ENCODE measurements at regions not wholly inside any gene's neighbourhood (a gene's known extent, or its start where the extent isn't known, plus 50 kb on each side); places are given as distances from the start of the nearest gene placed in this dataset.
A peak's percentile ranks its signal among the peaks of the same experiment; 100 is the strongest.

GRCh38 chr3:103847081-103848062 is 1412.6 kb downstream of the ZPLD1 start:
- no peak for ATAC-seq

GRCh38 chr3:103851793-103852192 is 1417.0 kb downstream of the ZPLD1 start:
- ATAC-seq (no peak), FAIRE-seq (no peak), DNase-seq (ENCODE audit: low read depth in 1 of 2, low spot score in 1 of 2) (no peak)
- TF ChIP-seq ESRRA (IDR thresholded peaks at IDR 0.05; ENCODE audit: borderline replicate concordance, low read length) (no peak), SREBF2 (IDR thresholded peaks at IDR 0.05) (no peak), FOSB (CRISPR knock-in tag; IDR thresholded peaks at IDR 0.05) (no peak)
- no peaks in the 10 kb centered on the region for H3K9me3 ChIP-seq
- ChIA-PET CTCF (no interaction called here), POLR2A (no interaction called here)
- H3K4me3 ChIP-seq, result no peak overlapping the region
- H3K4me2 ChIP-seq, result no peak overlapping the region
- H3K4me1 ChIP-seq, result no peaks in the 10 kb centered on the region
- H3K27ac ChIP-seq, result no peak overlapping the region

More at GRCh38 chr3:103847081-103848062, 1412.6 kb downstream of the ZPLD1 start:
- Histone ChIP-seq H3K9me3 (no peaks in the 10 kb centered on the region), H3K4me3 (no peak overlapping the region), H3K27ac (no peak overlapping the region), H3K4me1 (no peaks in the 10 kb centered on the region), H3K4me2 (no peak overlapping the region)
- DNase-seq (ENCODE audit: low read depth in 1 of 2, low spot score in 1 of 2) (no peak), FAIRE-seq (no peak)
- 25% methylated on average over 8 of the region's 8 CpGs for WGBS (ENCODE audit: missing lambda C conversion rate)
- ChIA-PET POLR2A (no interaction called here), CTCF (no interaction called here)
- TF ChIP-seq MAFK (IDR thresholded peaks at IDR 0.05; ENCODE audit: partially characterized antibody) (peak; percentile 14), ATOH8 (CRISPR knock-in tag; IDR thresholded peaks at IDR 0.05; ENCODE audit: low read depth) (no peak)

- TF ChIP-seq FOXS1 (CRISPR knock-in tag; IDR thresholded peaks at IDR 0.05) (no peak), MYC (IDR thresholded peaks at IDR 0.05; ENCODE audit: borderline replicate concordance, low read length) (no peak), RFX5 (IDR thresholded peaks at IDR 0.05) (no peak), PBX3 (IDR thresholded peaks at IDR 0.05) (no peak), FOSL2 (IDR thresholded peaks at IDR 0.05) (no peak), FOSL2 (CRISPR knock-in tag; IDR thresholded peaks at IDR 0.05) (no peak)
- TF ChIP-seq, protein P1, sequence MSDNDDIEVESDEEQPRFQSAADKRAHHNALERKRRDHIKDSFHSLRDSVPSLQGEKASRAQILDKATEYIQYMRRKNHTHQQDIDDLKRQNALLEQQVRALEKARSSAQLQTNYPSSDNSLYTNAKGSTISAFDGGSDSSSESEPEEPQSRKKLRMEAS (IDR thresholded peaks at IDR 0.05), result no peak
- POLR2A ChIA-PET, result no interaction called here
- CTCF ChIA-PET, result no interaction called here
Measured at GRCh38 chr3:103862415-103862814, 1427.6 kb downstream of the ZPLD1 start.

DNA sequence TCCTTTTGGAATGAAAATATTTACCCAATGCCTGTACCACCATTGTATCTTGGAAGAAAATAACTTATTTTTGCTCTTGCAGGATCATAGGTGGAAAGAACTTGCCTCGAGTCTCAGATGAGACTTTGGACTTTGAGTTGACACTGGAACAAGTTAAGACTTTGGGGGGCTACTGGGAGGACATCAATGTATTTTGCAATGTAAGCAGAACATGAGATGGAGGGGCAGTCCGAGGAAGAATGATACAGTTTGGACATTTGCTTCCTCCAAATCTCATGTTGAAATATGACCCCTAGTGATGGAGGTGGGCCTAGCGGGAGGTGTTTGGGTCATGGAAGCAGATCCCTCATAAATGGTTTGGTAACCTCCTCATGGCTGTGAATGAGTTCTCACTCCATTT is 1428.6 kb downstream of the ZPLD1 start:
- H3K27ac ChIP-seq, result no peak overlapping the region
- FAIRE-seq, result no peak

More at GRCh38 chr3:103862415-103862814, 1427.6 kb downstream of the ZPLD1 start:
- FAIRE-seq (no peak), DNase-seq (ENCODE audit: low read depth in 1 of 2, low spot score in 1 of 2) (no peak), ATAC-seq (no peak)
- H3K9me3 ChIP-seq, result no peaks in the 10 kb centered on the region
- H3K27ac ChIP-seq, result no peak overlapping the region
- H3K4me3 ChIP-seq, result no peak overlapping the region
- H3K4me1 ChIP-seq, result no peaks in the 10 kb centered on the region
- no peak overlapping the region for H3K4me2 ChIP-seq

More for the DNA sequence above, 1428.6 kb downstream of the ZPLD1 start:
- ATAC-seq (no peak), DNase-seq (ENCODE audit: low read depth in 1 of 2, low spot score in 1 of 2) (no peak)
- ChIA-PET CTCF (no interaction called here), POLR2A (no interaction called here)
- Histone ChIP-seq H3K4me2 (no peak overlapping the region), H3K4me3 (no peak overlapping the region), H3K9me3 (no peaks in the 10 kb centered on the region), H3K4me1 (no peaks in the 10 kb centered on the region)
- 26% methylated on average over 3 of the region's 3 CpGs for WGBS (ENCODE audit: missing lambda C conversion rate)
- TF ChIP-seq CHD2 (IDR thresholded peaks at IDR 0.05; ENCODE audit: low read length, partially characterized antibody), result no peak
- TF ChIP-seq HOXA7 (CRISPR knock-in tag; IDR thresholded peaks at IDR 0.05), result no peak
- no peak for TF ChIP-seq SMC3 (IDR thresholded peaks at IDR 0.05)
- no peak for TF ChIP-seq REST (IDR thresholded peaks at IDR 0.05)
- no peak for TF ChIP-seq CHD4 (IDR thresholded peaks at IDR 0.05; ENCODE audit: borderline replicate concordance)
- TF ChIP-seq MAFK (IDR thresholded peaks at IDR 0.05; ENCODE audit: partially characterized antibody), result peak; percentile 63

Measured in A549 (cell line).